ENCODE measurements at regions not wholly inside any gene's neighbourhood (a gene's known extent, or its start where the extent isn't known, plus 50 kb on each side); places are given as distances from the start of the nearest gene placed in this dataset.

- no peak for ATAC-seq
These were observed 476.8 kb downstream of the EPHA7 start for GRCh38 chr6:92942549-92942948.

- ATAC-seq: no peak
These were observed 484.7 kb downstream of the EPHA7 start for GRCh38 chr6:92934625-92935024.

DNA sequence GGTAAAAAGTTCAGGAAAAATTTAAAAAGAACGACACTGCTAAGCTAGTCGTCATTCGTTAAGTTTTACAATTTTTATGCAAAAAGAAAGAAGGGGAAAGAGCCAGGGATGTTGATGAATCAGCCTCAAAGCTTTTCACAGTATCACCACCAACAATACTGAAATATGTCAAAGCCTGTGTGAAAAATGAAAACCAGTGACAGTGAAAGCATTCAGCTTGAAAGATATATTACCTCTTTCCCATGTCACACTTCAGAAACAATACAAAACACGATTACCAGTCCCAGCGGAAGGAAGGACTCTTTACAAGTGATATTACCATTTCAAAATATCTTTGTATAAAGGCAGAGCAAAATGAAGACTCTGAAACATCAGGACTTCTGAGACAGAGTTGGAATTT, 489.2 kb downstream of the EPHA7 start:
- ATAC-seq: no peak

DNA sequence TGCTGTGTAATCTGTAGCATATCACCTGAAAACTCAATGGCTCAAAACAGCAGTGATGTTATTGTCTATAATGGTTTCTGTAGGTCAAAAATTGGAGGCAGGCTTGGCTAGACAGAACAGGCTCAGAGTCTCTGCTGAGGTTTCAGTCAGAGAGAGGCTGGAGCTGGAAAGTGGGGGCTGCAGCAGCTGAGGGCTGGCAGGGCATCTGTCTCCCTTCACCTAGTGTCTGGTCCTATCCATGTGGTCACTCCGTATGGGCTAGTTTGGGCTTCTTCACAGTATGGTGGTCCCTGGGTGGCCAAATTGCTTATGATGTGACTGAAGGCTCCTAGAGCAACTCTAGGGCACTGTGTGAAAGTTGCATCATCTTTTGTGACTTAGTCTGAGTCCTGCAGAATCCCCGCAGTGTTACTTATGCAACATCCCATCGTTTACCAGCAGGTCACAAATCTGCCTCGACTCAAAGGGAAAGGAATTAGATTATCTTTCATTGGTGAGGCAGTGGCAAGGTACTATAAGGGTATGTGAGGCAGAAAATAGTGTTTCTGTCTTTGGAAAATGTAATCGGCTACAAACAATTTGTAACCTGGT, 497.0 kb downstream of the EPHA7 start:
- no peak for ATAC-seq

GRCh38 chr6:92915466-92915865, 503.9 kb downstream of the EPHA7 start:
- no peak for ATAC-seq

- ATAC-seq: no peak
These were observed 508.1 kb downstream of the EPHA7 start for GRCh38 chr6:92911301-92911700.

DNA sequence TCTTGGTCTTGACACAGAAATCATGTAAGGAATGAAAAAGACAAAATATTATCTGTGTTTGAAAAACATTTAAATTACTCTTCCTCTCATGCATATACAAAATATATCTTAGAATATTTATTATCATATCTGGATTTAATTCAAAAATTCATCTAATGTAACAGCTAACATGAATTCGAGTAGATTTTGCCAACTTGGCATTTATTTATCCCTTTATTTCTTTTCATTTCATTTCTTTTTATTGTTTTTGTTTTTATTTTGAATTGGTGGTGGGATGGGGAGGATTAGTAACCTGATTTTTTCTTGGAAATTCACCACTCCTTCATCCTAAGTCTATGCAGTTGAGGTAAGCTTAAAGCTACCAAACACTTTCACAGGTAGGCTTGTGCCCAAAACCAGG, 508.7 kb downstream of the EPHA7 start:
- ATAC-seq: no peak

GRCh38 chr6:92906385-92906784, 513.0 kb downstream of the EPHA7 start:
- ATAC-seq: no peak

DNA sequence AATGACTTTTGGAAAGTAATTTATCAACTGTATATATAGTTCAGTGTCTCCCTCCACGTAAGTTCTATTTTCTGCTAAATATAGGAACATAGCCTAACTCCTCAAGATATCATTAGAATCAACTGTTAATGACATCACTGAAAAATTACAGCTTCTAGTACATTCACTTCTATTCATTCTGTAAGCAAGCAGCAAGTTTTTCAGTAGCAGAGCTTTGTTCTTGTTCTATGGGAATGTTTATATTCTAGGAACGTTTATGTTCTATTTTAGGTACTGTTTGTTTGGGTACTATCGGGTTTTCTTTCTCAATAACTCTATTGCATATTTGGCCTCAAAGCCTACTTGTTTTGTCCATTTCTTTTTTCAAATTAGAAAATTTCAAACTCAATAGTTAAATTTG, 525.6 kb downstream of the EPHA7 start:
- no peak for ATAC-seq

DNA sequence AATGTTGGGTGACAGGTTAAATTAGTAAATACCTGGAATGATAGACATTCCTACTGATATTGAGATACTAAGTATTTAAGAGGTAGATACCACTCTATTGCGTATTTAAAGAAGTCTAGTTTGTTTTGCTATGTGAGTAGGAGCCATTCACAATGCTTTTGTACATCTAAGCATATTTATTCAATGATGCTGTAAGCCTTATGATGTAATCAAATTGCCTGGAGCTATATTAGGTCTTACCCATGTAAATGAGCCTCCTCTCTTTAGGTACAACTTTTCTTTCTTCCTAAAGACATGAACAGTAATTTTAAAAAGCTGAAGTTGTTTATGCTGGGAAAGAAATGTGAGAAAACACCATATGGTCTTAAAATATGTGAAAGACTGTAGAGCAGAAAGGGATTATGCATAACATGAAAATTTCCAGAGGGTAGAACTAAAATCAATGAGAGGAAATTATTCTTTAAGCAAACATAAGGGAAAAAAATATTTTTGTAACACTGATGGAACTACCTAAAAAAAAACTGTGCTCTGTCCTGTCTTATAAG, 526.7 kb downstream of the EPHA7 start:
- ATAC-seq: no peak

GRCh38 chr6:92888316-92888715, 531.0 kb downstream of the EPHA7 start:
- no peak for ATAC-seq

- no peak for ATAC-seq
These were observed 531.5 kb downstream of the EPHA7 start for GRCh38 chr6:92887871-92888270.

DNA sequence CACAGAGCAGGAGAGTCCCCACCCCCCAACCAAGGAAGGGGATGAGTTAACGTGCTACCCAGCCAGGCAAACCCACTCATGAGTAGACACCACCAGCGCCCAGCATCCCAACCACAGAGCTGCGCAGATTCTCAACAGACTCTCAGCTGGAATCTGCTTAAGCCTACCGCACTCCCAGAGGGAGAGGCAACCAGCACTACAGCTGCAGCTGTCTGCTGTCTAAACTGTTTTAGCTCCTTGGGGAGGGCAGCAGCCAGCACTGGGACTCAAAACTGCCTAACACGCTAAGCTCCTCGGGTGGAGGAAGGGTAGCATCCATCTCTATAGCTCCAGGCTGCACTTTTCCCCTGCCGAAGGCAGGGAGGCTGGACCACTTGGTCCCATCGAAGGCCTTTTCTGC, 539.8 kb downstream of the EPHA7 start:
- no peak for ATAC-seq

- no peak for ATAC-seq
These were observed 554.3 kb downstream of the EPHA7 start for GRCh38 chr6:92864966-92865555.

DNA sequence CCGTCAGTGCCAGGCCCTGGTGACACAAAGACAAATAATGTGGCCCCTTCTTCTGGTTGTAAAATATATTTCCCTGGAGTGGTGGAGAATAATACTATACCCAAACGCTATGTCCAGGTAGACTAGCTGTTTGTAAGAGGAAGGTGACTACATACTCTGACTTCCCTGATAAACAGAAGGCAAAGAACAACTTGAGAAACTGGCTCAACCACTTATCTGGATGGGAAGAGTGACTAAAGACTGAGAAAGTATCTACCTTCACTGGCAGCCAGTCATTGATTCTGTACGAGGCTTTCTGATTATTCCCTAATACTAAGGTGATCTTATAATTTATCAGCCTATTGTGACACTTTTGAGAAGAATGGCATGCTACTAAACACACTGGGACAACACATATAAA, 569.7 kb downstream of the EPHA7 start:
- ATAC-seq: no peak

DNA sequence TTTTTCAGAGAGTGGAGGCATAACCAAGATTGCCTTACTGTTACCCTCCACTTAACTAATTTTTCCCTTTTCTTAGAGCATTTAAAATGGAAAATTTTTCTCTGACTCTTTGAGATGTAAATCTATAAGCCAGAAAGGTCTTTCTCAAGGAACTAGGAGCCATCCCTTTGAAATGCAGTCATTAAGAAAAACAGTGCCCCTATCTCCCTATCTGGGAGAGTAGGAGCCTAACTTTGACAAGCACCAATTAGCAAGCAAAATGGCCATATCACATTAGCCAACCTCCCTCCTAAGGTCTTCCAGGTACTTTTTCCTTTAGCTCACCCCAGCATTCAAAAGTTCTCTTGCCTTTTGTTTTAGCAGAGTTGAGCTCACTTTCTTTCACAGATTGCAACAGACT, 570.5 kb downstream of the EPHA7 start:
- no peak for ATAC-seq

GRCh38 chr6:92848459-92848858, 570.9 kb downstream of the EPHA7 start:
- ATAC-seq: no peak

- ATAC-seq: no peak
These were observed 571.4 kb downstream of the EPHA7 start for GRCh38 chr6:92847988-92848387.

- no peak for ATAC-seq
These were observed 579.0 kb downstream of the EPHA7 start for GRCh38 chr6:92840246-92840930.

GRCh38 chr6:92828788-92829187, 590.6 kb downstream of the EPHA7 start:
- ATAC-seq: no peak

DNA sequence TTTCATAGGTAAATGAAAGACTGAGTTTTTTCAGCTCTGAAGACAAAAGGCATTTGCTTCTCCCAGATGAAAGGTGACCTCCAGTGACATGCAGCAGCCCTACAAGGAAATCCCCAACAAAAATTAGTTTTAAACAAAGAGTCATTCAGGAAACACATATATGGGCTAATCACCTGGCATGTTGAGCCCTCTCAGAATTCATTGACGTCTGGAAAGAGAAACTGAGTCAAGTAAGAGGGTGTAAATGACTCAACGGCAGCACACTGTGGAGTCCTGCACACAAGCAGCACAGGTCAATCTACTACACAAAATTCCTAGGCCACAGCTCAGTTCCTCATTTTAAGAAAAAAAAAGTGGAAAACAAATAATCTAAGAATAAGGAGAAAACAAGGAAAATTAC, 592.3 kb downstream of the EPHA7 start:
- ATAC-seq: no peak

- no peak for ATAC-seq
These were observed 592.7 kb downstream of the EPHA7 start for GRCh38 chr6:92826633-92827032.

DNA sequence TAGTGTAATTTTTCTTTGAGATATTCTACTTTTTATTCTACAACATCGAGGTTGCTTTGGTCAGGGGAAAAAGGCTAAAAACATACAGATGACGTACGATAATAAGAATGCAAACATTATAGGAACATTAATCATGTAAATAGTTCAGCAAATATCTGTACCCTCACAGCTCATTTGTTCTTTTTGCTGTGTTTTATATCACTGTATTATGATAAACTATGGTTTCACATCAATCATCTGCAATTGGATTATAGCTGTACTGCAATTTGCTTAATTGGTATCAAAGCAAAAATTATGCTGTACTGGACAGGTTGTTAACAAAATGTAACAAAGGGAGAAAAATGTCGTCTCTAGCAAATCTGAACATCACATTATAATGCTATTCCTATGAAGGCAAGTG, 597.1 kb downstream of the EPHA7 start:
- ATAC-seq: no peak

- ATAC-seq: no peak
These were observed 598.8 kb downstream of the EPHA7 start for GRCh38 chr6:92820601-92821000.

Measured in activated CD4-positive, CD25-positive, alpha-beta regulatory T cell treated with anti-CD3 and anti-CD28 coated beads, Interleukin-2, amount 50 U/mL, for 24 hours (primary cell).